ENCODE measurements at regions not wholly inside any gene's neighbourhood (a gene's known extent, or its start where the extent isn't known, plus 50 kb on each side); places are given as distances from the start of the nearest gene placed in this dataset.

DNA sequence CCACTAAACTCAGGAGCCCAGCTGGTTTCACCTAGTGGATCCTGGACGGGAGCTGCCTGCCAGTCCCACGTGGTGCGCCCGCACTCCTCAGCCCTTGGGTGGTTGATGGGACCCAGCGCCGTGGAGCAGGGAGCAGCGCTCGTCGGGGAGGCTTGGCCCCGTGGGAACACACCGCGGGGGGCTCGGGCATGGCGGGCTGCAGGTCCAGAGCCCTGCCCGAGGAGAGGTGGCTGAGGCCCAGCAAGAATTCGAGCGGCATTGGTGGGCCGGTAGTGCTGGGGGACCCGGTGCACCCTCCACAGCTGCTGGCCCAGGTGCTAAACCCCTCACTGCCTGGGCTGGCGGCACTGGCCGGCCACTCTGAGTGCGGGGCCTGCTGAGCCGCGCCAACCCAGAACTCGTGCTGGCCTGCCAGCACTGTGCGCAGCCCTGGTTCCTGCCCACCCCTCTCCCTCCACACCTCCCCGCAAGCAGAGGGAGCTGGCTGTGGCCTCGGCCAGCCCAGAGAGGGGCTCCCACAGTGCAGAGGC lies 137.3 kb downstream of the TRIB2 start:
- no peak for TF ChIP-seq POLR2AphosphoS5 (IDR thresholded peaks at IDR 0.05; ENCODE audit: insufficient read depth in 1 of 2, low read depth in 1 of 2)
- TF ChIP-seq, protein P1, sequence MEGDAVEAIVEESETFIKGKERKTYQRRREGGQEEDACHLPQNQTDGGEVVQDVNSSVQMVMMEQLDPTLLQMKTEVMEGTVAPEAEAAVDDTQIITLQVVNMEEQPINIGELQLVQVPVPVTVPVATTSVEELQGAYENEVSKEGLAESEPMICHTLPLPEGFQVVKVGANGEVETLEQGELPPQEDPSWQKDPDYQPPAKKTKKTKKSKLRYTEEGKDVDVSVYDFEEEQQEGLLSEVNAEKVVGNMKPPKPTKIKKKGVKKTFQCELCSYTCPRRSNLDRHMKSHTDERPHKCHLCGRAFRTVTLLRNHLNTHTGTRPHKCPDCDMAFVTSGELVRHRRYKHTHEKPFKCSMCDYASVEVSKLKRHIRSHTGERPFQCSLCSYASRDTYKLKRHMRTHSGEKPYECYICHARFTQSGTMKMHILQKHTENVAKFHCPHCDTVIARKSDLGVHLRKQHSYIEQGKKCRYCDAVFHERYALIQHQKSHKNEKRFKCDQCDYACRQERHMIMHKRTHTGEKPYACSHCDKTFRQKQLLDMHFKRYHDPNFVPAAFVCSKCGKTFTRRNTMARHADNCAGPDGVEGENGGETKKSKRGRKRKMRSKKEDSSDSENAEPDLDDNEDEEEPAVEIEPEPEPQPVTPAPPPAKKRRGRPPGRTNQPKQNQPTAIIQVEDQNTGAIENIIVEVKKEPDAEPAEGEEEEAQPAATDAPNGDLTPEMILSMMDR (IDR thresholded peaks at IDR 0.05) = no peak
- TF ChIP-seq POLR2A (IDR thresholded peaks at IDR 0.05) = no peak
- DNase-seq (ENCODE audit: extremely low spot score in 2 of 2) = no peak
- no peak overlapping the region for H3K4me3 ChIP-seq
- no peaks in the 10 kb centered on the region for H3K27me3 ChIP-seq
- no peaks in the 10 kb centered on the region for H3K36me3 ChIP-seq
- no peaks in the 10 kb centered on the region for H3K4me1 ChIP-seq
- no peak overlapping the region for H3K27ac ChIP-seq
- intact Hi-C loops (cut with DNase I) = no loop called here
- H3K9me3 ChIP-seq = no peaks in the 10 kb centered on the region

DNA sequence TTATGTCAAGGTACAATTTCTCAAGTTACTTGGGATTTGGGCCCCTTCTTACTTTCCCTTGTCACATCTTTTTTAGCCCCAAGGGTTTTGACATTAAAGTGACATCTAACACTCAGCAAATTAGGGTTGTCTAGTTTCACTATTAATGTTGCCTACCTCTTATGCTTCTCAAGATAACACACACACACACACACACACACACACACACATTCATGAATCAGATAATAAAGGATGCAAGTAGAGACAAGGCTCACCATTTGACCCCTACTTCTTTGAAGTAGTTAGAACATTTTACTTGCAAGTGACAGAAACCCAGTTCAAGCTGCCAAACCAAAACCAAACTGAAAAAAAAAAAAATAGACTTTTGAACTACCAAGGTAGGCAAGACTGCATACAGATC lies 138.8 kb downstream of the TRIB2 start:
- H3K36me3 ChIP-seq = no peaks in the 10 kb centered on the region
- intact Hi-C loops (cut with DNase I) = no loop called here
- DNase-seq (ENCODE audit: extremely low spot score in 2 of 2) = no peak
- no peak for TF ChIP-seq POLR2AphosphoS5 (IDR thresholded peaks at IDR 0.05; ENCODE audit: insufficient read depth in 1 of 2, low read depth in 1 of 2)
- TF ChIP-seq, protein P1 (IDR thresholded peaks at IDR 0.05) = no peak
- TF ChIP-seq POLR2A (IDR thresholded peaks at IDR 0.05) = no peak
- H3K27me3 ChIP-seq = no peaks in the 10 kb centered on the region
- H3K4me1 ChIP-seq = no peaks in the 10 kb centered on the region
- H3K4me3 ChIP-seq = no peak overlapping the region
- no peaks in the 10 kb centered on the region for H3K9me3 ChIP-seq
- H3K27ac ChIP-seq = no peak overlapping the region

DNA sequence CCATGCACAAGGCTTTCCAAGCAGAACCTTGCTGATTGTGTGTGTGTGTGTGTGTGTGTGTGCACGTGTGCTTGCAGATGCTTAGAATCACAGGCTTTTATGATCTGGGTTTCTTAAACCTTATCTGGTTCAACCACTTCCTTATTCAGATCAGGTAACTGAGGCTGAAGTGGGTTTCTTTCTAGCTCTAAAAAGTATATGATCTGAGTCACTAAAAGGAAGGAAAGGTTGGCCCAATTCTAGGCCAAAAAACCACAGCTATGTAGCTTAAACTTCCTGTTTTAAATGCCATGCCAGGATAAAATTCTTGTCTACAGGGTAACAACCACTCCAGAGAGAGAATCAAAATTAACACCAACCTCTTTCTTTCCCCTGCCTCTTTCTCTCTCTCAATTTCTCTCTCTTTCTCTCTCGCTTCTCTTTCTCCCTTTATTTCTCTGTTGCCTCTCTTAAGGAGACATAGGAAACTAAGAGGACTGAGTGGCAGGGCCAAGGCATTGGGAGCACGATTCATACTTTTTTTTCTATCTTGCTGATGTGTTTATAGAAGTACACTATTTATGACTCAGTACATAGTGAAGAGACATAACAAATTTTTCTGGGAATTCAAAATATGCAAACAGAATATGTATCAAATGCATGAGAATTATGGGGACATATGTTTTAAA lies 140.3 kb downstream of the TRIB2 start:
- Histone ChIP-seq H3K4me3 (no peak overlapping the region), H3K27ac (no peak overlapping the region), H3K4me1 (no peaks in the 10 kb centered on the region), H3K36me3 (no peaks in the 10 kb centered on the region), H3K9me3 (no peaks in the 10 kb centered on the region), H3K27me3 (no peaks in the 10 kb centered on the region)
- intact Hi-C loops (cut with DNase I) = no loop called here
- no peak for DNase-seq (ENCODE audit: extremely low spot score in 2 of 2)
- no peak for TF ChIP-seq POLR2A (IDR thresholded peaks at IDR 0.05)
- TF ChIP-seq, protein P1 (IDR thresholded peaks at IDR 0.05) = no peak
- no peak for TF ChIP-seq POLR2AphosphoS5 (IDR thresholded peaks at IDR 0.05; ENCODE audit: insufficient read depth in 1 of 2, low read depth in 1 of 2)

DNA sequence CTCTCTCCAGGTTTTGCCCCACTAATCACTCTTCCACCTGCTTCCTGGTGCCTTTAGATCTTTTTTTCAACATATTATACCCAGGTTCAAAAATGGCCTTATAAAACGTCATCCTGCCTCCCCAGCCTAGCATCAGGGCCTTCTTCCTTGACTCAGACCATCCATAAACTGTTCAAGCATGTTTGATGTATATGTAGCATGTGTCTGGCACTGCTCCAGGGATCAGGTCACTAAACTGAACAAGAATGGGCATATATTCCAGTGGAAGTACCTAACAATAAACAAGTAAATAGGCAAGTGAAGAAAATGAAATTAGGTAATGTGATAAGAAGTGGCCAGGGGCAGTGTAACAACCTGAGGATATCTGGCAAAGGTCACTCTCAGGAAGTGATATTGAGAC lies 141.2 kb downstream of the TRIB2 start:
- intact Hi-C loops (cut with DNase I) = no loop called here
- TF ChIP-seq POLR2AphosphoS5 (IDR thresholded peaks at IDR 0.05; ENCODE audit: insufficient read depth in 1 of 2, low read depth in 1 of 2) (no peak), POLR2A (IDR thresholded peaks at IDR 0.05) (no peak)
- TF ChIP-seq, protein P1 (IDR thresholded peaks at IDR 0.05) = no peak
- Histone ChIP-seq H3K36me3 (no peaks in the 10 kb centered on the region), H3K4me3 (no peak overlapping the region), H3K4me1 (no peaks in the 10 kb centered on the region), H3K27me3 (no peaks in the 10 kb centered on the region), H3K27ac (no peak overlapping the region), H3K9me3 (no peaks in the 10 kb centered on the region)
- no peak for DNase-seq (ENCODE audit: extremely low spot score in 2 of 2)

DNA sequence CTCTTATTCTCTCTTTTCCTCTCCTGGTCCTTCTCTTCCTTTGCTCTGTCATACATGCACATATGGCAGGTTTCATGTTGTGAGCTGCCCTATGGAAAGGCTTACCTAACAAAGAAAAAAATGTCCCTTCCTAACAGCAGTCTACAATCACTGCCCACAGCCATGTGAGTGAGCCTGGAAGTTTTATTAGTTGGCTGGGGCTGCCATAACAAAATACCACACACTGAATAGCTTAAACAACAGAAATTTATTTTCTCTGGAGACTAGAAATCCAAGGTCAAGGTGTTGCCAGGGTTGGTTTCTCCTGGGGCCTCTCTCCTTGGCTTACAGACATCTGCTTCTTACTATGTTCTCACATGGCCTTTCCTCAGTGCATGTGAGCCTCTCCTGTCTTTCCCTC lies 142.1 kb downstream of the TRIB2 start:
- no peak for DNase-seq (ENCODE audit: extremely low spot score in 2 of 2)
- H3K27ac ChIP-seq = no peak overlapping the region
- no peaks in the 10 kb centered on the region for H3K27me3 ChIP-seq
- no peaks in the 10 kb centered on the region for H3K36me3 ChIP-seq
- intact Hi-C loops (cut with DNase I) = no loop called here
- no peaks in the 10 kb centered on the region for H3K9me3 ChIP-seq
- H3K4me3 ChIP-seq = no peak overlapping the region
- H3K4me1 ChIP-seq = no peaks in the 10 kb centered on the region
- TF ChIP-seq, protein P1 (IDR thresholded peaks at IDR 0.05) = no peak
- no peak for TF ChIP-seq POLR2A (IDR thresholded peaks at IDR 0.05)
- TF ChIP-seq POLR2AphosphoS5 (IDR thresholded peaks at IDR 0.05; ENCODE audit: insufficient read depth in 1 of 2, low read depth in 1 of 2) = no peak

Measured in vagina (tissue), 2 donors.